LNCaP clone FGC (cell line): ENCODE measurements at regions not wholly inside any gene's neighbourhood (a gene's known extent, or its start where the extent isn't known, plus 50 kb on each side); places are given as distances from the start of the nearest gene placed in this dataset.
A peak's percentile ranks its signal among the peaks of the same experiment; 100 is the strongest.

Source experiments
- DNase-seq: peaks from one replicate; pipeline ENCODE4 v3.0.0-alpha.2; 2011; ENCODE audit warnings: low read depth
- H3K4me3 ChIP-seq: 2 replicates; pipeline ENCODE4 v1.5.1; 2011; ENCODE audit warnings: mild to moderate bottlenecking, low read depth, low read length, control low read depth
- CTCF ChIP-seq: IDR thresholded peaks from 2 replicates; pipeline ENCODE4 v1.5.1; 2012; ENCODE audit warnings: mild to moderate bottlenecking; ENCODE audit not compliant: control insufficient read depth, insufficient read depth; ENCODE audit errors: extremely low read depth

GRCh38 chr5:88113429-88113828 lies 155.2 kb downstream of the TMEM161B start:
- no peak for DNase-seq
- H3K4me3 ChIP-seq, result no peak overlapping the region
- TF ChIP-seq CTCF, result peak; percentile 19; the same call in 1 of the 2 replicates

GRCh38 chr5:88109818-88110217 lies 158.8 kb downstream of the TMEM161B start:
- H3K4me3 ChIP-seq, result no peak overlapping the region
- no peak for TF ChIP-seq CTCF
- DNase-seq, result no peak

- no peak for TF ChIP-seq CTCF
- DNase-seq, result no peak
- no peak overlapping the region for H3K4me3 ChIP-seq
Measured at GRCh38 chr5:88108490-88109279, 160.0 kb downstream of the TMEM161B start.

- no peak for DNase-seq
- TF ChIP-seq CTCF, result no peak
- no peak overlapping the region for H3K4me3 ChIP-seq
Measured at GRCh38 chr5:88094906-88095496, 173.6 kb downstream of the TMEM161B start.

- no peak overlapping the region for H3K4me3 ChIP-seq
- DNase-seq, result no peak
- no peak for TF ChIP-seq CTCF
Measured at GRCh38 chr5:88094403-88094802, 174.2 kb downstream of the TMEM161B start.

GRCh38 chr5:88093765-88094164 lies 174.9 kb downstream of the TMEM161B start:
- no peak overlapping the region for H3K4me3 ChIP-seq
- DNase-seq, result no peak
- no peak for TF ChIP-seq CTCF
